GM12878 (cell line): ENCODE measurements at regions not wholly inside any gene's neighbourhood (a gene's known extent, or its start where the extent isn't known, plus 50 kb on each side); places are given as distances from the start of the nearest gene placed in this dataset.

Experiments used
- ATAC-seq: fragments of 200-7000 bp; cut with Tn5 transposase; 3 replicates; pipeline ENCODE4 v1.9.1; 2020; ENCODE audit warnings: mild to moderate bottlenecking, moderate library complexity
- BruUV-seq: library from RNA; stranded (reverse); fragments of 400-500 nt; replicated peaks from 2 replicates; lab custom pipeline; 2021; lab: Mats Ljungman, UMichigan
- CTCF ChIA-PET: fragments of 300-600 bp; sonication (Branson Sonifier 250); formaldehyde crosslinking; extraction: SDS; loops from one replicate; lab custom pipeline; 2021; ENCODE audit warnings: inconsistent platforms; lab: Yijun Ruan, JAX
- POLR2A ChIA-PET: fragments of 350-600 bp; formaldehyde crosslinking; extraction: SDS; loops from one replicate; lab custom pipeline; 2021; ENCODE audit warnings: inconsistent platforms; lab: Charles Lee
- RAD21 ChIA-PET: fragments of 300-600 bp; sonication (Branson Sonifier 250); formaldehyde crosslinking; loops from one replicate; lab custom pipeline; 2023; ENCODE audit warnings: antibody characterized with exemption; ENCODE audit not compliant: unreplicated experiment; lab: Charles Lee
- SMC1A ChIA-PET: fragments of 300-600 bp; sonication (Branson Sonifier 250); formaldehyde crosslinking; loops from one replicate; lab custom pipeline; 2023; ENCODE audit not compliant: unreplicated experiment, uncharacterized antibody; lab: Charles Lee
- DNase-seq: peaks from one replicate; pipeline ENCODE4 v3.0.0-alpha.2; 2011; ENCODE audit warnings: low read depth, low spot score
- FAIRE-seq: peaks from 3 replicates; lab custom pipeline; 2011; peaks lifted over from hg19 to GRCh38; lab: Jason Lieb, UNC
- H2AFZ ChIP-seq: 2 replicates; pipeline ENCODE4 v1.6.0; 2011; ENCODE audit warnings: low read depth, low read length, control low read depth; ENCODE audit not compliant: control insufficient read depth
- H3K27ac ChIP-seq: 2 replicates; pipeline ENCODE4 v1.5.1; 2011; ENCODE audit warnings: control low read depth; ENCODE audit not compliant: control insufficient read depth, insufficient read depth
- H3K27me3 ChIP-seq, 2 experiments: replicated peaks in 1 of 2; 2 replicates each; pipeline versions ENCODE4 v1.6.0 to v1.6.1; 2011; ENCODE audit warnings: low read length in 1 of 2; ENCODE audit not compliant: control insufficient read depth in 2 of 2, insufficient read depth in 2 of 2
- H3K36me3 ChIP-seq, 2 experiments: 2 replicates each; pipeline ENCODE4 v1.5.1; 2011; ENCODE audit warnings: low read length in 1 of 2; ENCODE audit not compliant: control insufficient read depth in 2 of 2, insufficient read depth in 2 of 2
- H3K4me1 ChIP-seq: 2 replicates; pipeline ENCODE4 v1.6.1; 2011; ENCODE audit warnings: mild to moderate bottlenecking, low read length, moderate library complexity, mixed read lengths; ENCODE audit not compliant: control insufficient read depth, insufficient read depth
- H3K4me2 ChIP-seq: 2 replicates; pipeline ENCODE4 v1.6.0; 2011; ENCODE audit warnings: control low read depth; ENCODE audit not compliant: control insufficient read depth, insufficient read depth
- H3K4me3 ChIP-seq: fragments of 200-600 bp; sonication (generic); 2 replicates; pipeline ENCODE4 v1.5.1; 2016
- H3K79me2 ChIP-seq: 2 replicates; pipeline ENCODE4 v1.6.0; 2011; ENCODE audit warnings: low read length; ENCODE audit not compliant: control insufficient read depth, insufficient read depth
- H3K9ac ChIP-seq: 2 replicates; pipeline ENCODE4 v1.8.0; 2011; ENCODE audit warnings: low read length, control low read depth, mixed read lengths; ENCODE audit not compliant: control insufficient read depth, insufficient read depth
- H3K9me3 ChIP-seq: replicated peaks from 3 replicates; pipeline ENCODE4 v1.5.1; 2011; ENCODE audit warnings: mild to moderate bottlenecking, low read length; ENCODE audit not compliant: control insufficient read depth, insufficient read depth
- H4K20me1 ChIP-seq: 2 replicates; pipeline ENCODE4 v1.6.0; 2011; ENCODE audit not compliant: control insufficient read depth, insufficient read depth
- ASH2L ChIP-seq: fragments of 300-600, 200-600 bp; sonication (generic); IDR thresholded peaks from 2 replicates; pipeline ENCODE4 v1.6.1; 2017; ENCODE audit warnings: low read depth, mild to moderate bottlenecking, borderline replicate concordance
- CBX3 ChIP-seq: fragments of 200-600 bp; sonication (generic); IDR thresholded peaks from 2 replicates; pipeline ENCODE4 v1.6.1; 2016; ENCODE audit warnings: low read depth, borderline replicate concordance
- CTCF ChIP-seq, 3 experiments: IDR thresholded peaks in 2 of 3; conservative IDR thresholded peaks in 1 of 3; 2 replicates each; pipeline ENCODE4 v1.5.1; 2011; ENCODE audit warnings: low read depth in 3 of 3, low read length in 3 of 3, mild to moderate bottlenecking in 3 of 3, control low read depth in 2 of 3, moderate library complexity in 2 of 3, inconsistent platforms in 1 of 3, mixed read lengths in 1 of 3; ENCODE audit not compliant: control insufficient read depth in 2 of 3, insufficient read depth in 1 of 3; ENCODE audit errors: extremely low read depth in 1 of 3
- FOXM1 ChIP-seq: IDR thresholded peaks from 2 replicates; pipeline ENCODE4 v1.6.1; 2012; ENCODE audit warnings: low read depth, mild to moderate bottlenecking, inconsistent platforms, low read length, moderate library complexity
- NR2C1 ChIP-seq: fragments of 450-650 bp; IDR thresholded peaks from 2 replicates; pipeline ENCODE4 v1.6.1; 2017; ENCODE audit warnings: antibody characterized with exemption, mild to moderate bottlenecking, moderate library complexity
- PKNOX1 ChIP-seq: fragments of 450-650 bp; IDR thresholded peaks from 2 replicates; pipeline ENCODE4 v1.6.1; 2016; ENCODE audit warnings: mild to moderate bottlenecking
- RCOR1 ChIP-seq: conservative IDR thresholded peaks from 2 replicates; pipeline ENCODE4 v1.6.1; 2012; ENCODE audit warnings: low read depth, low read length, improper control_type of control experiment
- SUPT20H ChIP-seq: IDR thresholded peaks from 2 replicates; pipeline ENCODE4 v1.6.1; 2011; ENCODE audit warnings: low read depth, mild to moderate bottlenecking, low read length, moderate library complexity, borderline replicate concordance; ENCODE audit not compliant: control insufficient read depth
- TAF1 ChIP-seq: IDR thresholded peaks from 2 replicates; pipeline ENCODE4 v1.6.1; 2011; ENCODE audit warnings: mild to moderate bottlenecking, low read depth, low read length, borderline replicate concordance
- WGBS: methylation state at CpG from one replicate; pipeline ENCODE4 v1.1.6; 2016; ENCODE audit warnings: low lambda C conversion rate; ENCODE audit not compliant: insufficient replicate concordance, insufficient coverage; ENCODE audit errors: missing lambda C conversion rate; 5-methylcytosine and 5-hydroxymethylcytosine counted together
- in situ Hi-C: fragments of 300-500 bp; cut with MboI; formaldehyde crosslinking; loops from 9 replicates; pipeline ENCODE4 v1.14.3; 2018; ENCODE audit warnings: mixed read lengths
- intact Hi-C: fragments of 100-400 bp; cut with micrococcal nuclease; formaldehyde crosslinking; loops from one replicate; pipeline ENCODE4 v1.14.2; 2022; ENCODE audit not compliant: unreplicated experiment
- TF ChIP-seq, protein P1 (sequence below): fragments of 450-650 bp; IDR thresholded peaks from 2 replicates; pipeline ENCODE4 v1.6.1; 2017; ENCODE audit warnings: low read depth, mild to moderate bottlenecking, moderate library complexity
- TF ChIP-seq, protein P2 (sequence below): IDR thresholded peaks from 2 replicates; pipeline ENCODE4 v1.6.1; 2012; ENCODE audit warnings: low read depth, low read length, improper control_type of control experiment
- TF ChIP-seq, protein P3 (sequence below): fragments of 450-650 bp; conservative IDR thresholded peaks from 2 replicates; pipeline ENCODE4 v1.6.1; 2017; ENCODE audit warnings: mild to moderate bottlenecking, moderate library complexity

GRCh38 chr10:30786906-30787305 lies 157.4 kb upstream of the LYZL2 start:
- 74% methylated on average over 2 of the region's 2 CpGs for WGBS
- Histone ChIP-seq H3K27me3 (no peaks in the 10 kb centered on the region), H3K79me2 (no peaks in the 10 kb centered on the region), H3K27ac (no peak overlapping the region), H3K9me3 (no peaks in the 10 kb centered on the region), H3K4me3 (no peak overlapping the region), H3K4me2 (no peak overlapping the region), H3K36me3 (no peaks in the 10 kb centered on the region), H3K9ac (no peak overlapping the region), H2AFZ (no peak overlapping the region), H4K20me1 (no peaks in the 10 kb centered on the region), H3K4me1 (peaks cover 15% of the 10 kb centered on the region)
- ChIA-PET SMC1A (no interaction called here), POLR2A (no interaction called here), CTCF (interaction anchor here (1.3 to 3.2 kb wide), 2 partner anchors 704 to 1021 kb away, joined by 3 to 20 read pairs; no protein-coding TSS in a partner anchor), RAD21 (interaction anchor here (1.0 kb wide), 1 partner anchor 362 kb away, joined by 3 read pairs; no protein-coding TSS in a partner anchor)
- in situ Hi-C loops: no loop called here
- DNase-seq: no peak
- intact Hi-C loops: loop anchor here (10.0 kb wide), 1 partner anchor 598 kb away; no protein-coding TSS in a partner anchor
- no peak for FAIRE-seq
- TF ChIP-seq TAF1: no peak
- no peak for TF ChIP-seq NR2C1
- TF ChIP-seq CBX3: no peak
- no peak for TF ChIP-seq PKNOX1
- TF ChIP-seq, protein P1, sequence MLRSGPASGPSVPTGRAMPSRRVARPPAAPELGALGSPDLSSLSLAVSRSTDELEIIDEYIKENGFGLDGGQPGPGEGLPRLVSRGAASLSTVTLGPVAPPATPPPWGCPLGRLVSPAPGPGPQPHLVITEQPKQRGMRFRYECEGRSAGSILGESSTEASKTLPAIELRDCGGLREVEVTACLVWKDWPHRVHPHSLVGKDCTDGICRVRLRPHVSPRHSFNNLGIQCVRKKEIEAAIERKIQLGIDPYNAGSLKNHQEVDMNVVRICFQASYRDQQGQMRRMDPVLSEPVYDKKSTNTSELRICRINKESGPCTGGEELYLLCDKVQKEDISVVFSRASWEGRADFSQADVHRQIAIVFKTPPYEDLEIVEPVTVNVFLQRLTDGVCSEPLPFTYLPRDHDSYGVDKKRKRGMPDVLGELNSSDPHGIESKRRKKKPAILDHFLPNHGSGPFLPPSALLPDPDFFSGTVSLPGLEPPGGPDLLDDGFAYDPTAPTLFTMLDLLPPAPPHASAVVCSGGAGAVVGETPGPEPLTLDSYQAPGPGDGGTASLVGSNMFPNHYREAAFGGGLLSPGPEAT: no peak
- no peak for TF ChIP-seq ASH2L
- no peak for TF ChIP-seq RCOR1
- no peak for TF ChIP-seq FOXM1
- TF ChIP-seq, protein P2, sequence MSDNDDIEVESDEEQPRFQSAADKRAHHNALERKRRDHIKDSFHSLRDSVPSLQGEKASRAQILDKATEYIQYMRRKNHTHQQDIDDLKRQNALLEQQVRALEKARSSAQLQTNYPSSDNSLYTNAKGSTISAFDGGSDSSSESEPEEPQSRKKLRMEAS: no peak
- TF ChIP-seq, protein P3, sequence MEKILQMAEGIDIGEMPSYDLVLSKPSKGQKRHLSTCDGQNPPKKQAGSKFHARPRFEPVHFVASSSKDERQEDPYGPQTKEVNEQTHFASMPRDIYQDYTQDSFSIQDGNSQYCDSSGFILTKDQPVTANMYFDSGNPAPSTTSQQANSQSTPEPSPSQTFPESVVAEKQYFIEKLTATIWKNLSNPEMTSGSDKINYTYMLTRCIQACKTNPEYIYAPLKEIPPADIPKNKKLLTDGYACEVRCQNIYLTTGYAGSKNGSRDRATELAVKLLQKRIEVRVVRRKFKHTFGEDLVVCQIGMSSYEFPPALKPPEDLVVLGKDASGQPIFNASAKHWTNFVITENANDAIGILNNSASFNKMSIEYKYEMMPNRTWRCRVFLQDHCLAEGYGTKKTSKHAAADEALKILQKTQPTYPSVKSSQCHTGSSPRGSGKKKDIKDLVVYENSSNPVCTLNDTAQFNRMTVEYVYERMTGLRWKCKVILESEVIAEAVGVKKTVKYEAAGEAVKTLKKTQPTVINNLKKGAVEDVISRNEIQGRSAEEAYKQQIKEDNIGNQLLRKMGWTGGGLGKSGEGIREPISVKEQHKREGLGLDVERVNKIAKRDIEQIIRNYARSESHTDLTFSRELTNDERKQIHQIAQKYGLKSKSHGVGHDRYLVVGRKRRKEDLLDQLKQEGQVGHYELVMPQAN: no peak
- no peak for TF ChIP-seq SUPT20H
- TF ChIP-seq CTCF (IDR thresholded peaks at IDR 0.05 in 2 of 3, conservative IDR thresholded peaks at IDR 0.05 in 1 of 3; ENCODE audit: control insufficient read depth in 2 of 3, extremely low read depth in 1 of 3, insufficient read depth in 1 of 3, low read depth in 3 of 3, low read length in 3 of 3): no peak
- no peak for ATAC-seq
- no TSS peak for BruUV-seq
